Type B pancreatic cell (in vitro differentiated cells): ENCODE measurements at regions not wholly inside any gene's neighbourhood (a gene's known extent, or its start where the extent isn't known, plus 50 kb on each side); places are given as distances from the start of the nearest gene placed in this dataset.
A peak's percentile ranks its signal among the peaks of the same experiment; 100 is the strongest.

Experiments
- DNase-seq: peaks from one replicate; pipeline ENCODE4 v3.0.0; 2021; ENCODE audit warnings: mixed read lengths; ENCODE audit not compliant: unreplicated experiment; ENCODE audit errors: extremely low spot score
- H3K27ac Mint-ChIP-seq: 2 replicates; pipeline ENCODE4 v1.8.0; 2021; ENCODE audit warnings: mild to moderate bottlenecking, mixed read lengths
- H3K27me3 Mint-ChIP-seq: 2 replicates; pipeline ENCODE4 v1.8.0; 2021; ENCODE audit warnings: mixed read lengths
- H3K36me3 Mint-ChIP-seq: 2 replicates; pipeline ENCODE4 v1.8.0; 2021; ENCODE audit warnings: mixed read lengths
- H3K4me1 Mint-ChIP-seq: one replicate; pipeline ENCODE4 v1.8.0; 2021; ENCODE audit warnings: mixed read lengths; ENCODE audit not compliant: unreplicated experiment
- H3K4me3 Mint-ChIP-seq: 2 replicates; pipeline ENCODE4 v1.8.0; 2021; ENCODE audit warnings: mild to moderate bottlenecking, mixed read lengths
- H3K9me3 Mint-ChIP-seq: 2 replicates; pipeline ENCODE4 v1.8.0; 2021; ENCODE audit warnings: mixed read lengths
- CTCF ChIP-seq: fragments of 200-600 bp; sonication (generic); conservative IDR thresholded peaks from 2 replicates; pipeline ENCODE4 v1.5.0; 2021; ENCODE audit warnings: antibody characterized with exemption, mild to moderate bottlenecking

- no peak for TF ChIP-seq CTCF
- peak overlapping the region; percentile 49 for H3K4me3 Mint-ChIP-seq
- peaks cover 3% of the 10 kb centered on the region for H3K27me3 Mint-ChIP-seq
- H3K36me3 Mint-ChIP-seq: no peaks in the 10 kb centered on the region
- no peak for DNase-seq
- H3K9me3 Mint-ChIP-seq: no peaks in the 10 kb centered on the region
- H3K4me1 Mint-ChIP-seq: peaks cover 45% of the 10 kb centered on the region
- peak overlapping the region; percentile 98 for H3K27ac Mint-ChIP-seq
Measured at GRCh38 chr9:121562301-121562700, 62.7 kb upstream of the GGTA1 start.

GRCh38 chr9:121563425-121563824 is 63.8 kb upstream of the GGTA1 start:
- Mint-ChIP-seq H3K36me3 (no peaks in the 10 kb centered on the region), H3K27me3 (peaks cover 3% of the 10 kb centered on the region), H3K9me3 (no peaks in the 10 kb centered on the region), H3K4me1 (peaks cover 44% of the 10 kb centered on the region), H3K27ac (peak overlapping the region; percentile 98), H3K4me3 (no peak overlapping the region)
- no peak for DNase-seq
- no peak for TF ChIP-seq CTCF

GRCh38 chr9:121563881-121564460 is 64.3 kb upstream of the GGTA1 start:
- Mint-ChIP-seq H3K9me3 (no peaks in the 10 kb centered on the region), H3K27ac (peak overlapping the region; percentile 98), H3K4me1 (peaks cover 41% of the 10 kb centered on the region), H3K4me3 (no peak overlapping the region), H3K27me3 (peaks cover 3% of the 10 kb centered on the region), H3K36me3 (no peaks in the 10 kb centered on the region)
- DNase-seq: no peak
- no peak for TF ChIP-seq CTCF

- H3K4me1 Mint-ChIP-seq: peaks cover 41% of the 10 kb centered on the region
- H3K36me3 Mint-ChIP-seq: no peaks in the 10 kb centered on the region
- TF ChIP-seq CTCF: no peak
- H3K27ac Mint-ChIP-seq: peak overlapping the region; percentile 82
- no peaks in the 10 kb centered on the region for H3K9me3 Mint-ChIP-seq
- DNase-seq: no peak
- H3K4me3 Mint-ChIP-seq: peak overlapping the region; percentile 11
- H3K27me3 Mint-ChIP-seq: peaks cover 3% of the 10 kb centered on the region
Measured at GRCh38 chr9:121564504-121565260, 65.0 kb upstream of the GGTA1 start.

GRCh38 chr9:121566481-121567465 is 67.1 kb upstream of the GGTA1 start:
- H3K4me3 Mint-ChIP-seq: peak overlapping the region; percentile 71
- no peak for DNase-seq
- no peaks in the 10 kb centered on the region for H3K9me3 Mint-ChIP-seq
- peaks cover 9% of the 10 kb centered on the region for H3K27me3 Mint-ChIP-seq
- H3K27ac Mint-ChIP-seq: peak overlapping the region; percentile 12
- H3K36me3 Mint-ChIP-seq: no peaks in the 10 kb centered on the region
- no peak for TF ChIP-seq CTCF
- H3K4me1 Mint-ChIP-seq: peaks cover 41% of the 10 kb centered on the region
